ENCODE measurements at regions not wholly inside any gene's neighbourhood (a gene's known extent, or its start where the extent isn't known, plus 50 kb on each side); places are given as distances from the start of the nearest gene placed in this dataset.
"Not testable (repeated sequence)": the region's sequence is repeated elsewhere in the genome, so short reads cannot be mapped to it uniquely, and the experiment has no call there.

- Histone ChIP-seq H3K36me3 (ENCODE audit: low read depth) (no peaks in the 10 kb centered on the region), H3K9me2 (ENCODE audit: insufficient read depth) (no peaks in the 10 kb centered on the region), H3K27me3 (replicated peaks; ENCODE audit: insufficient read depth) (no peaks in the 10 kb centered on the region), H3K9me3 (ENCODE audit: low read depth) (no peaks in the 10 kb centered on the region), H3K27ac (0 out of 2 replicates have a peak overlapping the region, but pooled peaks have one; percentile 21), H3F3A (ENCODE audit: insufficient read depth) (peaks cover 15% of the 10 kb centered on the region; the same call in 1 of the 2 replicates), H3K4me1 (ENCODE audit: insufficient read depth) (0 out of 2 replicates have a peak, but pooled peaks cover 7% of the 10 kb centered on the region), H3K79me2 (ENCODE audit: insufficient read depth) (no peaks in the 10 kb centered on the region), H3K4me2 (ENCODE audit: unreplicated experiment) (no peak overlapping the region), H4K20me1 (ENCODE audit: insufficient read depth) (no peaks in the 10 kb centered on the region), H3K4me3 (no peak overlapping the region), H3K9ac (no peak overlapping the region), H2AFZ (no peak overlapping the region)
- DNase-seq, result peak; percentile 60
- TF ChIP-seq EZH2phosphoT487 (IDR thresholded peaks at IDR 0.05; ENCODE audit: insufficient read depth, low read depth), result no peak
- TF ChIP-seq EZH2 (IDR thresholded peaks at IDR 0.05; ENCODE audit: insufficient read depth, poor library complexity, severe bottlenecking), result no peak
- in situ Hi-C loops (cut with MboI), result no loop called here
- 0% methylated on average over 1 of the region's 1 CpG for WGBS, 2 experiments (ENCODE audit: low coverage in 1 of 2, low lambda C conversion rate in 2 of 2, missing lambda C conversion rate in 2 of 2)
Observed at GRCh38 chrX:21225643-21226042, 148.6 kb upstream of the CNKSR2 start.

GRCh38 chrX:21228974-21229373 lies 145.2 kb upstream of the CNKSR2 start:
- peaks cover 15% of the 10 kb centered on the region; the same call in 1 of the 2 replicates for H3F3A ChIP-seq (ENCODE audit: insufficient read depth)
- H4K20me1 ChIP-seq (ENCODE audit: insufficient read depth); DNase-seq; H3K9ac ChIP-seq; H3K79me2 ChIP-seq (ENCODE audit: insufficient read depth); H3K27me3 ChIP-seq (replicated peaks; ENCODE audit: insufficient read depth); H3K4me3 ChIP-seq; H3K9me3 ChIP-seq (ENCODE audit: low read depth); H3K4me2 ChIP-seq (ENCODE audit: unreplicated experiment); H3K9me2 ChIP-seq (ENCODE audit: insufficient read depth); H3K36me3 ChIP-seq (ENCODE audit: low read depth); H3K4me1 ChIP-seq (ENCODE audit: insufficient read depth); in situ Hi-C loops (cut with MboI); H3K27ac ChIP-seq; H2AFZ ChIP-seq: not testable (repeated sequence)
- WGBS, 2 experiments (ENCODE audit: low coverage in 1 of 2, low lambda C conversion rate in 2 of 2, missing lambda C conversion rate in 2 of 2), result 71 to 89% methylated on average over 3 of the region's 3 CpGs

GRCh38 chrX:21255032-21255618 lies 119.1 kb upstream of the CNKSR2 start:
- no peak overlapping the region for H2AFZ ChIP-seq
- H3K4me1 ChIP-seq (ENCODE audit: insufficient read depth), result no peaks in the 10 kb centered on the region
- WGBS, 2 experiments (ENCODE audit: low coverage in 1 of 2, low lambda C conversion rate in 2 of 2, missing lambda C conversion rate in 2 of 2), result 40 to 56% methylated on average over 3 of the region's 3 CpGs
- no peaks in the 10 kb centered on the region for H3K79me2 ChIP-seq (ENCODE audit: insufficient read depth)
- in situ Hi-C loops (cut with MboI), result no loop called here
- no peak overlapping the region for H3K27ac ChIP-seq
- TF ChIP-seq EZH2 (IDR thresholded peaks at IDR 0.05; ENCODE audit: insufficient read depth, poor library complexity, severe bottlenecking) (no peak), EZH2phosphoT487 (IDR thresholded peaks at IDR 0.05; ENCODE audit: insufficient read depth, low read depth) (no peak)
- no peak overlapping the region for H3K4me2 ChIP-seq (ENCODE audit: unreplicated experiment)
- no peak overlapping the region for H3K4me3 ChIP-seq
- no peaks in the 10 kb centered on the region for H3K27me3 ChIP-seq (replicated peaks; ENCODE audit: insufficient read depth)
- no peaks in the 10 kb centered on the region for H3K9me3 ChIP-seq (ENCODE audit: low read depth)
- no peaks in the 10 kb centered on the region for H3K9me2 ChIP-seq (ENCODE audit: insufficient read depth)
- no peaks in the 10 kb centered on the region for H3F3A ChIP-seq (ENCODE audit: insufficient read depth)
- DNase-seq, result no peak
- no peaks in the 10 kb centered on the region for H4K20me1 ChIP-seq (ENCODE audit: insufficient read depth)
- H3K36me3 ChIP-seq (ENCODE audit: low read depth), result no peaks in the 10 kb centered on the region
- H3K9ac ChIP-seq, result no peak overlapping the region

- no peak overlapping the region for H3K9ac ChIP-seq
- no peaks in the 10 kb centered on the region for H3K4me1 ChIP-seq (ENCODE audit: insufficient read depth)
- H3K79me2 ChIP-seq (ENCODE audit: insufficient read depth), result no peaks in the 10 kb centered on the region
- no peaks in the 10 kb centered on the region for H4K20me1 ChIP-seq (ENCODE audit: insufficient read depth)
- H3K27ac ChIP-seq, result no peak overlapping the region
- no peaks in the 10 kb centered on the region for H3F3A ChIP-seq (ENCODE audit: insufficient read depth)
- H3K36me3 ChIP-seq (ENCODE audit: low read depth), result no peaks in the 10 kb centered on the region
- in situ Hi-C loops (cut with MboI), result no loop called here
- 50 to 63% methylated on average over 1 of the region's 1 CpG for WGBS, 2 experiments (ENCODE audit: low coverage in 1 of 2, low lambda C conversion rate in 2 of 2, missing lambda C conversion rate in 2 of 2)
- TF ChIP-seq EZH2 (IDR thresholded peaks at IDR 0.05; ENCODE audit: insufficient read depth, poor library complexity, severe bottlenecking), result no peak
- TF ChIP-seq EZH2phosphoT487 (IDR thresholded peaks at IDR 0.05; ENCODE audit: insufficient read depth, low read depth), result no peak
- no peak overlapping the region for H2AFZ ChIP-seq
- no peaks in the 10 kb centered on the region for H3K9me2 ChIP-seq (ENCODE audit: insufficient read depth)
- H3K4me2 ChIP-seq (ENCODE audit: unreplicated experiment), result no peak overlapping the region
- H3K4me3 ChIP-seq, result no peak overlapping the region
- H3K9me3 ChIP-seq (ENCODE audit: low read depth), result no peaks in the 10 kb centered on the region
- no peak for DNase-seq
- no peaks in the 10 kb centered on the region for H3K27me3 ChIP-seq (replicated peaks; ENCODE audit: insufficient read depth)
Observed at GRCh38 chrX:21266949-21267348, 107.3 kb upstream of the CNKSR2 start.

Measured in GM23248 (cell line).